Epithelial cell of esophagus (primary cell): ENCODE measurements at regions not wholly inside any gene's neighbourhood (a gene's known extent, or its start where the extent isn't known, plus 50 kb on each side); places are given as distances from the start of the nearest gene placed in this dataset.

Experiments
- DNase-seq: peaks from one replicate; pipeline ENCODE4 v3.0.0; 2010; ENCODE audit warnings: low read depth
- H3K4me3 ChIP-seq: 2 replicates; pipeline ENCODE4 v1.5.1; 2011; ENCODE audit warnings: mild to moderate bottlenecking, low read length, control low read depth
- CTCF ChIP-seq: IDR thresholded peaks from 2 replicates; pipeline ENCODE4 v1.5.1; 2011; ENCODE audit warnings: low read depth, mild to moderate bottlenecking, low read length, control low read depth, inconsistent platforms; ENCODE audit not compliant: insufficient read depth; ENCODE audit errors: missing control alignments

GRCh38 chr5:32504329-32504988 is 59.9 kb upstream of the ZFR start:
- TF ChIP-seq CTCF, result no peak
- no peak overlapping the region for H3K4me3 ChIP-seq
- DNase-seq, result no peak

- DNase-seq, result no peak
- H3K4me3 ChIP-seq, result no peak overlapping the region
- no peak for TF ChIP-seq CTCF
Measured at GRCh38 chr5:32503261-32503660, 58.7 kb upstream of the ZFR start.

- TF ChIP-seq CTCF, result no peak
- no peak for DNase-seq
- H3K4me3 ChIP-seq, result no peak overlapping the region
Measured at GRCh38 chr5:32501071-32502002, 56.8 kb upstream of the ZFR start.

- DNase-seq, result no peak
- no peak overlapping the region for H3K4me3 ChIP-seq
- no peak for TF ChIP-seq CTCF
Measured at GRCh38 chr5:32500181-32500580, 55.6 kb upstream of the ZFR start.

- no peak overlapping the region for H3K4me3 ChIP-seq
- TF ChIP-seq CTCF, result no peak
- DNase-seq, result no peak
Measured at GRCh38 chr5:32499261-32499660, 54.7 kb upstream of the ZFR start.

GRCh38 chr5:32498484-32498883 is 53.9 kb upstream of the ZFR start:
- H3K4me3 ChIP-seq, result no peak overlapping the region
- DNase-seq, result no peak
- no peak for TF ChIP-seq CTCF

- DNase-seq, result no peak
- no peak for TF ChIP-seq CTCF
- no peak overlapping the region for H3K4me3 ChIP-seq
Measured at GRCh38 chr5:32496104-32496503, 51.6 kb upstream of the ZFR start.
